SK-N-SH (cell line): ENCODE measurements at regions not wholly inside any gene's neighbourhood (a gene's known extent, or its start where the extent isn't known, plus 50 kb on each side); places are given as distances from the start of the nearest gene placed in this dataset.
A peak's percentile ranks its signal among the peaks of the same experiment; 100 is the strongest.

ENCODE experiments used
- CTCF ChIA-PET: fragments of 300-600, 350-600 bp; formaldehyde crosslinking; extraction: SDS; loops from one replicate; lab custom pipeline; 2021; lab: Yijun Ruan, JAX
- POLR2A ChIA-PET: fragments of 350-600 bp; sonication (Branson Sonifier 250); formaldehyde crosslinking; extraction: SDS; loops from one replicate; lab custom pipeline; 2020; ENCODE audit warnings: antibody characterized with exemption, inconsistent platforms; lab: Yijun Ruan, JAX
- DNase-seq: peaks from one replicate; pipeline ENCODE4 v3.0.0; 2012
- H2AFZ ChIP-seq: fragments of 200-600 bp; sonication (generic); 2 replicates; pipeline ENCODE4 v1.8.1; 2016; ENCODE audit warnings: antibody characterized with exemption, mild to moderate bottlenecking, low read depth
- H3F3A ChIP-seq: fragments of 200-600 bp; sonication (generic); replicated peaks from 2 replicates; pipeline ENCODE3; 2016; ENCODE audit warnings: antibody characterized with exemption, mild to moderate bottlenecking; ENCODE audit not compliant: insufficient read depth
- H3K27ac ChIP-seq, 2 experiments: fragments of 200-500 bp in 1 of 2; fragments of 200-600 bp in 1 of 2; sonication (Bioruptor generic) in 1 of 2; sonication (generic), shearing (Covaris generic) in 1 of 2; 2 replicates each; pipeline versions ENCODE4 v1.5.1 to v1.6.1; 2014 to 2016; ENCODE audit warnings: low read depth in 2 of 2, inconsistent platforms in 1 of 2, low read length in 1 of 2, mild to moderate bottlenecking in 1 of 2, mixed read lengths in 1 of 2
- H3K27me3 ChIP-seq: fragments of 200-600 bp; sonication (generic), shearing (Covaris generic); 2 replicates; pipeline ENCODE4 v1.6.1; 2016; ENCODE audit warnings: mixed run types; ENCODE audit not compliant: insufficient read depth
- H3K36me3 ChIP-seq, 2 experiments: fragments of 200-500 bp in 1 of 2; fragments of 200-600 bp in 1 of 2; sonication (Bioruptor generic) in 1 of 2; sonication (generic) in 1 of 2; replicated peaks in 1 of 2; 2 replicates each; pipeline versions ENCODE3 to v1.5.1; 2014 to 2016; ENCODE audit warnings: low read length in 1 of 2, mild to moderate bottlenecking in 1 of 2; ENCODE audit not compliant: insufficient read depth in 2 of 2, control insufficient read depth in 1 of 2
- H3K4me1 ChIP-seq, 2 experiments: fragments of 200-500 bp in 1 of 2; fragments of 200-600 bp in 1 of 2; sonication (Bioruptor generic) in 1 of 2; sonication (generic), shearing (Covaris generic) in 1 of 2; 2 replicates each; pipeline versions ENCODE4 v1.5.1 to v1.6.1; 2014 to 2016; ENCODE audit warnings: low read depth in 1 of 2, low read length in 1 of 2, mixed run types in 1 of 2; ENCODE audit not compliant: insufficient read depth in 2 of 2, control insufficient read depth in 1 of 2
- H3K4me2 ChIP-seq: fragments of 200-600 bp; sonication (generic), shearing (Covaris generic); 2 replicates; pipeline ENCODE4 v1.6.1; 2017; ENCODE audit warnings: mixed run types
- H3K4me3 ChIP-seq, 2 experiments: fragments of 200-500 bp in 1 of 2; fragments of 200-600 bp in 1 of 2; sonication (Bioruptor generic) in 1 of 2; sonication (generic), shearing (Covaris generic) in 1 of 2; 2 replicates each; pipeline versions ENCODE4 v1.5.1 to v1.8.1; 2014 to 2016; ENCODE audit warnings: low read depth in 2 of 2, inconsistent platforms in 1 of 2, low read length in 1 of 2, mild to moderate bottlenecking in 1 of 2, mixed read lengths in 1 of 2, moderate library complexity in 1 of 2
- H3K79me2 ChIP-seq: fragments of 200-600 bp; sonication (generic); 2 replicates; pipeline ENCODE4 v1.8.1; 2017; ENCODE audit warnings: mild to moderate bottlenecking; ENCODE audit not compliant: insufficient read depth
- H3K9ac ChIP-seq: fragments of 200-600 bp; sonication (generic); 2 replicates; pipeline ENCODE4 v1.6.1; 2017; ENCODE audit warnings: mixed run types
- H3K9me2 ChIP-seq: fragments of 200-600 bp; sonication (generic); 2 replicates; pipeline ENCODE4 v1.6.1; 2017; ENCODE audit warnings: mixed run types
- H3K9me3 ChIP-seq: fragments of 200-600 bp; sonication (generic); 2 replicates; pipeline ENCODE4 v1.6.1; 2017; ENCODE audit warnings: mixed run types, mild to moderate bottlenecking, moderate library complexity
- H4K20me1 ChIP-seq: fragments of 200-600 bp; sonication (generic); 2 replicates; pipeline ENCODE4 v1.6.1; 2017; ENCODE audit warnings: mild to moderate bottlenecking, mixed run types; ENCODE audit not compliant: insufficient read depth
- CTCF ChIP-seq: fragments of 200-600 bp; sonication (generic); IDR thresholded peaks from 2 replicates; pipeline ENCODE4 v1.6.1; 2017; ENCODE audit warnings: antibody characterized with exemption, mild to moderate bottlenecking, moderate library complexity
- GATA2 ChIP-seq: sonication (generic); formaldehyde crosslinking; IDR thresholded peaks from 2 replicates; pipeline ENCODE4 v1.5.0; 2020; ENCODE audit warnings: mild to moderate bottlenecking, missing genetic modification reagents
- NFIC ChIP-seq: IDR thresholded peaks from 2 replicates; pipeline ENCODE4 v1.4.0; 2012; ENCODE audit warnings: borderline replicate concordance
- RAD21 ChIP-seq: IDR thresholded peaks from 2 replicates; pipeline ENCODE4 v1.6.1; 2012; ENCODE audit warnings: mild to moderate bottlenecking, low read length
- SMC3 ChIP-seq: IDR thresholded peaks from 2 replicates; pipeline ENCODE4 v1.6.1; 2012; ENCODE audit warnings: low read depth, low read length, improper control_type of control experiment
- TAF1 ChIP-seq: IDR thresholded peaks from 2 replicates; pipeline ENCODE4 v1.6.1; 2012; ENCODE audit warnings: low read depth, mild to moderate bottlenecking, low read length, moderate library complexity, borderline replicate concordance
- TEAD4 ChIP-seq: IDR thresholded peaks from 2 replicates; pipeline ENCODE4 v1.4.0; 2012; ENCODE audit warnings: mild to moderate bottlenecking, borderline replicate concordance; ENCODE audit not compliant: insufficient read depth
- WGBS: methylation state at CpG from one replicate; pipeline ENCODE4 v1.1.6; 2017; ENCODE audit warnings: low lambda C conversion rate; 5-methylcytosine and 5-hydroxymethylcytosine counted together

GRCh38 chr20:53869466-53870258 lies 200.7 kb downstream of the BCAS1 start:
- H3K4me1 ChIP-seq, result peaks cover 23 to 56% of the 10 kb centered on the region in 2 experiments
- 46% methylated on average over 8 of the region's 8 CpGs for WGBS

DNA sequence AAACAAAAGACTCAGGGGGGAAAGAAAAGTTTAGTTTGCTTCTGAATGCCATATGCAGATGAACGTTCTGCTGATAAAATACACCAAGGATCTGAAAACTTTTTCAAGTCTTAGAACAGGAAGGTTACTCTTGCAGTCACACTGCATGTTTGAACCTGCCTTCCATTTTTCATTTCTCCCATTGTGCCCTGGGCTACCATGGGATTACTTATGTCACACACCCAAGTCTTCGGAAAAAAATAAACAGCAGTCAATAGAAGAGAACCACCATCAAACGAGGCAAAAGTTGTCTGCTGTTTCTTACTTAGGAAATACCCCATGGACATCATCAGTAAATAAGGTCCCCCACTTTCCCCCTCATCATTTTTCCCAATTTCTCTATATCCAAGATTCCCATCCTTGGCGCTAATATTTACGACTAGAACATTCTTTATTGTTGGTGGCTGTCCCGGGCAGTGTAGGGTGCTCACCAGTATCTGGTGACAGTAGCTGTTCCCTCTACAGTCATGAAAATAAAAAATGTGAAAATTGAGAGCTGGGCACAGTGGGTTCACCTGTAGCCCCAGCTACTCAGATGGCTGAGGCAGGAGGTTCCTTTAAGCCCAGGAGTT lies 202.5 kb downstream of the BCAS1 start:
- Histone ChIP-seq H3K9me3 (no peaks in the 10 kb centered on the region), H3F3A (peaks cover 36% of the 10 kb centered on the region), H3K4me3 (no peak overlapping the region), H3K27ac (peak overlapping the region in 1 of 2 experiments; percentile 90; a peak in 1 of 4 replicates), H3K27me3 (no peaks in the 10 kb centered on the region), H3K79me2 (no peaks in the 10 kb centered on the region), H3K4me1 (peaks cover 23 to 60% of the 10 kb centered on the region in 2 experiments), H3K4me2 (no peak overlapping the region), H3K9ac (no peak overlapping the region), H2AFZ (no peak overlapping the region; the same call in 1 of the 2 replicates), H3K36me3 (no peaks in the 10 kb centered on the region), H3K9me2 (no peaks in the 10 kb centered on the region), H4K20me1 (no peaks in the 10 kb centered on the region)
- TF ChIP-seq TEAD4, result no peak
- no peak for DNase-seq
- WGBS, result 93% methylated on average over 6 of the region's 6 CpGs
- POLR2A ChIA-PET, result no interaction called here
- CTCF ChIA-PET, result interaction anchor here (2.6 kb wide), 1 partner anchor 48 kb away, joined by 17 read pairs; no protein-coding TSS in a partner anchor

More at GRCh38 chr20:53869466-53870258, 200.7 kb downstream of the BCAS1 start:
- no peak for TF ChIP-seq GATA2
- TF ChIP-seq CTCF, result peak; percentile 81
- peak; percentile 81 for TF ChIP-seq SMC3
- TF ChIP-seq TAF1, result no peak
- no peak for TF ChIP-seq NFIC
- peak; percentile 72 for TF ChIP-seq RAD21
- DNase-seq, result peak; percentile 38
- POLR2A ChIA-PET, result no interaction called here
- H3K9me3 ChIP-seq, result no peaks in the 10 kb centered on the region
- H3K27me3 ChIP-seq, result no peaks in the 10 kb centered on the region
- H3K36me3 ChIP-seq, result no peaks in the 10 kb centered on the region
- H3F3A ChIP-seq, result peaks cover 39% of the 10 kb centered on the region
- H3K4me3 ChIP-seq, result no peak overlapping the region
- peak overlapping the region; percentile 73; the same call in 1 of the 2 replicates for H2AFZ ChIP-seq
- no peaks in the 10 kb centered on the region for H3K9me2 ChIP-seq
- no peaks in the 10 kb centered on the region for H3K79me2 ChIP-seq
- CTCF ChIA-PET, result interaction anchor here (0.6 to 1.1 kb wide), 5 partner anchors 16 to 287 kb away, joined by 3 to 4 read pairs (median 3); no protein-coding TSS in a partner anchor
- H3K4me2 ChIP-seq, result no peak overlapping the region
- no peaks in the 10 kb centered on the region for H4K20me1 ChIP-seq
- peak overlapping the region; percentile 32 to 64; a peak in 3 of 4 replicates for H3K27ac ChIP-seq
- H3K9ac ChIP-seq, result peak overlapping the region; percentile 38; the same call in 1 of the 2 replicates
